ENCODE measurements at regions not wholly inside any gene's neighbourhood (a gene's known extent, or its start where the extent isn't known, plus 50 kb on each side); places are given as distances from the start of the nearest gene placed in this dataset.
"Not testable (repeated sequence)": the region's sequence is repeated elsewhere in the genome, so short reads cannot be mapped to it uniquely, and the experiment has no call there.

DNA sequence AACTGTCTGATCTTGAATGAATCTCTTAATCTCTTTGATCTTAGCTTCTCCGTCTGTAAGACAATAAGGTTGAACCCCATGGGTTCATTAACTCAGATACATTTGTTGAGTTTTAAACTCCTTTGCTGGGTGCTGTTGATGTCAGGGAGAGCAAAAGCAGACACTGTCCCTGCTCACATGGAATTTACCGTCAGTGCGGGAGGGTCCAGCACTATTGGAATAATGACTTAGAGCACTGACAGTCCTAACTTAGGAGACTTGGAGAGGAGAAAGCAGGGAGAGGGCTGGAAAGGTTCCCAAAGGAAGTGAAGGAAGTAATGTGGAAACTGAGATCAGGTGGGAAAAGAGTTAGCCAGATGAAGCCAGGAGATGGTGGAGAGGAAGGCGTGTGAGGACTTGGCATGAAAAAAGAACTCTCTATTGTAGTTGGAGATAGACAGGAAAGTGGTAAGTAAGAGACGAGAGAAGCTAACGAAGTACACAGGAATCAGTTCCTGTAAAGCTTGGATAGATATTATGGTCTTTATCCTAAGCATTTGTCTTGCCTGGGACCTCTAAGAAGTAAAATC lies 141.4 kb upstream of the SERTAD2 start:
- ATAC-seq: no peak
- DNase-seq: no peak

DNA sequence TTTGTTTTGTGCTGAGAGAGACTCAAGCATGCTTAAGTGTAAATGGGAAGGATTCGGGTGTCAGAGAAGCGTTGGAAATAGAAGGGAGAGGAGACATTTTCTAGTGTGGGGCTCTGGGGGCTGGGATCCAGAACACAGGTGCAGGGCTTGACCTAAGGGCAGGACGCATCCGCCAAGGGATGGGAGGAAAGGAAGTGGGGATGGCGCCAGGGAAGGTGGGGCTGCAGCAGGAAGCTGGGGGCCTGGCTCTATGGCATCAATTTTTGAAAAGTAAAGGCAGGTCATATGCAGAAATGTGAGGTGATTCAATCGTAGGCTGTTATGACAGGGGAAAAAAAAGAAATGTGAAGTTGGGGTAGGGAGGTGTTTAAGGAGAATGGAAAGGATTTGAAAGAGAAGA lies 143.2 kb upstream of the SERTAD2 start:
- DNase-seq (no peak), ATAC-seq (no peak)

DNA sequence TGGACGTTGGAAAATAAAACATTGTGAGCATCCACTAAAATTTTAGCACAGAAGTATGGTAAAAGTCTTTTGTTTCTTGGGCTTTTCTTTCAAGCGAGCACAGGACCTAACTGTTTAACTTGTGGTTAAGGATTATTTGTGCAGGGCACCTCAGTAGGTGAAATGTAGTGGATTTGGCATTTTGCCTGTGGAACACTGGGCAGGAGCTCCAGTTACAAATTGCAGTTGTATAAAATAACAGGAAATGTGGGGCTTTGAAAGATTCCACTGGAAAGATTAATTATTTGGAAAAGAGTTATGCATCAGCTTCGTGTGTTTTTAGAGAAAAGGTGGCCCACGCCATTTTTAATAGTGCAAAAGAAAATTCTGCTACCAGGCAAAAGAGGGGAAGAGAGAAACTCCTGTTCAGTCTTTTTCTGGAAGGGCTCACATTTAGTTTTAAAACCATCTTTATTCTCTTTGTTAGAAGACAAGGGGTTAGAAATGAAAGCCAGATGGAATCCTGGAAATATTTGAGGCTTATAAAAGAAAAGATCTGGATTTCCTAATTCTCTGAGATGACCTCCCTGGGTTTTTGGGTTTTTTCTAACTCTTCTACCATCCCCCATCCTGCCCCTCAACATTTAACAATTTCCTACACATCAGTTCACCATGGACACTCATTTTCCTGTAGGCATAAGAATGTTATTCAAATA lies 144.3 kb upstream of the SERTAD2 start:
- DNase-seq: no peak
- ATAC-seq: no peak

DNA sequence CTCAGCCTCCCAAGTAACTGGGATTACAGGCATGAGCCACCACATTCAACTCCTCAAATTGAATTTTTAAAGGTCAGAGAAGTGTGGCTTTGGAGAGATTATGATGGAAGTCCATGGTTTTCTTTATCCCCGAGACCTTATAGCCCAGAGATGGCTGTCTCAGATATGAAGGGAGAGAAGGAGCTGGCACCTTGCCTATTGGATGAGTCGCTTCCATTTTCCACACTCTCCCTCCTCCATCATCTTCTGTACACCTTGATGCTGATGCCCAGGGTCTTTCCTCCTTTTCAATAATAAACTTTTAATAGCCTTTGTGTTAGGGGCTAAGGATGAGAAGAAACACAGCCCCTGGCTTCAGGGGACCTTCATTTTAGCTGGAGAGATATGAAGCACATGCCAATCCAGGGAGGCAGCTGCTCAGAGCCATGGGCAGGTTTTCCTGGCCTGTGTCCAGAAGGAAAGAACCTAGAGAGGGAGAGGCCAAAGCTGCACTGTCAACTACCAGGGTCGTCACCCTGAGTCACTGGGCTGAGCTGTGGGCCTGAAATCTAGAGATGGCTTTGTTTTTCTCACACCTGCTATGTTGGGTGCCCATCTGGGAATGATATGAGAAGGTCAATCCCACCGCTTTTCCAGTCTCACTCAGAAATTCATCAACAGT lies 146.0 kb upstream of the SERTAD2 start:
- no peak for ATAC-seq

DNA sequence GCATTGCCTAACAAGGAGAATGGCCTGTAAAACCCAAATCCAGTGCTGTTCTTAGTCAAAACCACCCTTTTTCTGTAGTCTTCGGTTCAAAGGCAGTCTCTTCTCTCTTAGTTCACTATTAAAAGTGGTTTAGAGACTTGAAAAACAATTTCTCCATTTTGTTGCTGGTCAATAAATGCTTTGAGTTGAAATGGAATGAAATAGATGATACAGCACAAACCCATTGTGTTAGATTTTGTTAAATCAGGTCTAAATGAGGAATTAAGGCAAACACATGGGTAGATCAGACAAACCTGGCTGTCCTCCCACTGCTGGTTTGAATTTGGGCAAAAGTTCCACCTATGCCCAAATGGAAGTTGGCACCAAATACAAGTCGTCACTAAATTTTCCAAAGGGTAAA lies 150.1 kb upstream of the SERTAD2 start:
- DNase-seq: no peak
- ATAC-seq: no peak

More for the DNA sequence above, 146.0 kb upstream of the SERTAD2 start:
- DNase-seq: no peak

DNA sequence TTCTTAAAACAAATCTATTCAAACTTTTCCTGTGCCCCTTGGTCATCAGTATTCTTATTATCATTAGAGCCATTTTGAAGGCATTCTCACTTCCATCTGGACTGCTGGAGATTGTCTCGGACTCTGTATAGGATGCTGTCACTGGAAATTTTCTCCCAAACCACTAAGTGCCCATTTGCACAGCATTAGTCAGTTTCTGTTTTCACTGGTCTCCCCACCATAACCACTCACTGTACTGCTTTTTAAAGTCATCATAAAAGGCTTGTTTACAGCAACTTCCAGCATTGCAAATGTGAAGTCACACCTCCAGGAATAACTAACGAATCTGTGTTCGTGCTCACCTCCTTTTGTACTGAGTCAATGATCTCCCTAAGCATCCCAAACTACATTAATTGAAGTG lies 150.9 kb upstream of the SERTAD2 start:
- DNase-seq (no peak), ATAC-seq (no peak)

DNA sequence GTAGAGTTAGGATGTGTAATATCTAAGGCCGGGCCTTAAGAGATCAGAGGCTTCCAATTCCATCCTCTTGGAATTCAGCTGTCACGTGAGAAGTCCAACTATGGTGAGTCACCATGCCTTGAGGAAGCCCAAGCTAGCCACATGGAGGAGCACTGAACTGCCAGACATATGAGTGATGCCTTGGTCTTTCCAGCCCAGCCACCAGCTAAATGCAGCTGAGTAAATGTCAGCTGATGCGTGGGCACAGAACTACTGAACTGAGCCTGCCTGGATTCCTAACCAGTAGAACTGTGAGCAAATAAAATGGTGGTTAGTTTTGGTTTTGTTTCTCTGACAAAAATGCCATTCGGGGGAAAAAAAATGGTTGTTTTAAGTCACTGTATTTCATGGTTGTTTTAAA lies 153.7 kb upstream of the SERTAD2 start:
- ATAC-seq (peak; percentile 99), DNase-seq (peak; percentile 59)

DNA sequence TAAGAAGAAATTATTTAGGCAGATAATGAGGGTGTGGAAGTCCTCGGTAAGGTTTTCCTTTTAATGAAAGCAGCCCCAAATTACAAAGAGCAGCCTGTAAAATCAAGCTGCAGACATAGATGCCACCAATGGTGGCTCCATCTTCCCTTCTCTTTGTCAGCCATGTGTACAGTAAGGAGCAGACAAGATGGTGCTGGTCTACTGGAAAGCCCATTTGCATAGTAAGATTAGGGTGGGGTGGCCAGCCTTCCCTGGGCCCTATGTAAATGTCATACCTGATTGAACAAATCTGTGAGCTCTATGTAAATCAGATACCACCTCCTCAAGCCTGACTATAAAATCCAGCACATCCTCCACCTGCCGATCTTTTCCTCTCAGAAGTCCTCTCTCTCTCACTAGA lies 154.4 kb upstream of the SERTAD2 start:
- ATAC-seq (no peak), DNase-seq (no peak)

DNA sequence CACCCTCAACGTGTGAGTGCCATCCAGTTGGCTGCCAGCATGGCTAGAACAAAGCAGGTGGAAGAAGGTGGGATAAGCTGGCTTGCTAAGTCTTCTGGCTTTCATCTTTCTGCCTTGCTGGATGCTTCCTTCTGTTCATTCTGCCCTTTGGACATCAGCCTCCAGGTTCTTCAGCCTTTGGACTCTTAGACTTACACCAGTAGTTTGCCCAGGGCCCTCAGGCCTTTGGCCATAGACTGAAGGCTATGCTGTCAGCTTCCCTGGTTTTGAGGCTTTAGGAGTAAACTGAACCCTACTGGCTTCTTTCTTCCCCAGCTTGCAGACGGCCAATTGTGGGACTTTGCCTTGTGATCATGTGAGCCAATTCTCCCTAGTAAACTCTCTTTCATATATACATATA lies 155.0 kb upstream of the SERTAD2 start:
- no peak for ATAC-seq
- DNase-seq: no peak

DNA sequence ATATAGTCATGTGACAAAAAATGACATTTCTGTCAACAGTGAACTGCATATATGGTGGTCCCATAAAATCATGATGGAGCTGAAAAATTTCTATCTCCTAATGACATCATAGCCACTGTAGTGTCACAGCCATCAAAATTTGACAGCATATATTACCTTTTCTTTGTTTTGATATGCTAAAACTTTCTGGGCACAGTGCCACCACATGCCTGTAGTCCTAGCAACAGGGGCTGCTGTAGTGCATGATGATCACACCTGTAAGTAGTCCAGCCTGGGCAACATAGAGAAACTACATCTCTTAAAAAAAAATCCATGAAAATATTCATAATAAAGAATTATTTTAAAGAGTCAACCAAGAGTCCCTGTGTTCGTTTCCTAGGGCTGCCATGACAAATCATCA lies 155.5 kb upstream of the SERTAD2 start:
- DNase-seq (no peak), ATAC-seq (no peak)

DNA sequence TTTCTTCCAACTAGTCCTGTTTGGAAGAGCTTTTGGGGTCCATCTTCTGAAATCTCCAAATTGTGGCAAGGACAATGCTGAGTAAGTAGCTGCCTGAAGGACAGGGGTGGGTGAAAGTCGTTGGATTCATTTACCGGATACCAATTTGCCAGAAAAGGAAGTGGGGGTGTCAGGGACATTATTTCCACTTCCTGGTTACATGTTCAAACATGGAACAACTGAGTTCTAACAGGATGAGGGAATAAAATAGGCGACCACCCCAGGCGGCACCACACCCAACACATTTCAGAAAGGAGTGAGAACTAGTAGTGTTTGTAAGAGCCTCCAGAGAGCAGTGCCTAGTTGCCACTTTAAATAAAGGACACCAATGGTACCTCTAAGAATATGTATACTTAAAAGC lies 158.6 kb upstream of the SERTAD2 start:
- DNase-seq (no peak), ATAC-seq (no peak)

DNA sequence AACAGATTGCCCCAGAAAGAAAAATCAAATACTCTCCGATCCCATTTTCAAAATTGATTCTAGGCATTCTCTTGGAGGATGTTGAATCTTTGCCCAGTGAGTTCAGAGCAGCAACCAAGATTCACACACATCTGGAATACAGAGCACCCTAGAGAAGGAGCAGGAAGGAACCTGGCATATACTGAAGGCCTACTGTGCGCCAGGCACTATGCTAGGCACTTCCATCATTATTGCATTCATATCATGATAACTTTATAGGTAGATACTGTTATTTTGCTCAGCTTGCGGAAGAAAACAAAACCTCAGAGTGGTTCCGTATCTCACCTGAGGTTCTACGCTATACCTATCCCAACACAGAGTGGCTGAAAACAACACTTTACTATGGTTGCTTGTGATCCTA lies 160.3 kb upstream of the SERTAD2 start:
- no peak for ATAC-seq
- DNase-seq: no peak

DNA sequence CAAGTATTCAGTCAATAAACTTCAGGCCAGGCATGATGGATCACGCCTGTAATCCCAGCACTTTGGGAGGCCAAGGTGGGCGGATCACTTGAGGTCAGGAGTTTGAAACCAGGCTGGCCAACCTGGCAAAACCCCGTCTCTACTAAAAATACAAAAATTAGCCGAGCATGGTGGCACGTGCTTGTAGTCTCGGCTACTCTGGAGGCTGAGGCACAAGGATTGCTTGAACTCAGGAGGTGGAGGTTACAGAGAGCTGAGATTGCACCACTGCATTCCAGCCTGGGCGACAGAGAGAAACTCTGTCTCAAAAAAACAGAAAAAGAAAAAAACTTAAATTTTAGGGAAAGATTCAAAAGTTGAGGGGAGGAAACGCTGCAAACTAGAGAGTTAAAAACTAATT lies 162.8 kb upstream of the SERTAD2 start:
- not testable (repeated sequence) for ATAC-seq, DNase-seq

DNA sequence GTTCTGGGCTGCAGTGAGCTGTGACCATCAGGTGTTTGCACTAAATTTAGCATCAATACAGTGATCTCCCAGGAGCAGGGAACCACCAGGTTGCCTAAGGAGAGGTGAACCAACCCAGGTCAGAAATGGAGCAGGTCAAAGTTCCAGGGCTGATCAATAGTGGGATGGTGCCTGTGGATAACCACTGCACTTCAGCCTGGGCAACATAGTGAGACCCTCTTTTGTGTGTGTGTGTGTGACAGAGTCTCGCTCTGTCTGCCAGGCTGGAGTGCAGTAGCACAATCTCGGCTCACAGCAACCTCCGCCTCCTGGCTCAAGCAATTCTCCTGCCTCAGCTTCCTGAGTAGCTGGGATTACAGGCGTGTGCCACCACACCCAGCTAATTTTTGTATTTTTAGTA lies 163.7 kb upstream of the SERTAD2 start:
- ATAC-seq (no peak), DNase-seq (no peak)

DNA sequence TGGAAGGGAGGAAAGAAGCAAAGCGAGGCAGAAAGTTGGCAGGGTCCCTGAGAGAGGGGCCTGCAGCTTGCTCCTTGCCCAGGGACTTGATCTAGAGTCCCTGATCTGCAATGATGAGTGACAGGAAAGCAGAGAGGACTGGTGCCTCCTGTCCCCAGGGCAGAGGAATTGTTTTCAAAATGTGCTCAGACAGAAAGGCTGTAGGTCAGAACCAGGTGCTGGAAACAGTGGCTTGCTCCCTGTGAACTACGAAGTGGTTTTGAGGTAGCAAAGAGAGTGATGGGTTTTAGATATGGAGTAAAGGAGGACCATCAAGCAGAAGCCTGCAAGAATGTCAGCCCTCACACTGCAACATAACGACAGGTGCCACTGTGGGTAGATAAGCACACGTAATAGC lies 164.9 kb upstream of the SERTAD2 start:
- ATAC-seq (no peak), DNase-seq (no peak)

DNA sequence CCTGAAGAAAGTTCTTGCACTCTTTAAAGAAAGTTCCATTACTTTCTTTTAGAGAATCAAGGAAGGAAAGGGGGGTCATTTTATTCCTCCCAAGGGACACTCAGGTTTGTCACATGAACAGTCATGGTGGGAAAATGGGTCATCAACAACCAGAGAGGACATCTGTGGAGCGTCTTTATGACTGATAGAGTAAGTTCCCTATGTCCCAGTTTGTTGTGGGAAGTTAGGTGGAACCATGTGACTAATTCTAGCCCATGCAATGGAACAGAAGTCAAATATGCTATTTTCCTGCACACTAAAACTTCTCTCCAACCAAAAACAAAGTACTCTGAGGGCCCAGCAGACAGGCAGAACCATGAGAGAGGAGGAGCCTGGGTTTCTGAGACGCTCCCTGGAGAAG lies 165.6 kb upstream of the SERTAD2 start:
- peak; percentile 34 for ATAC-seq
- DNase-seq: no peak

DNA sequence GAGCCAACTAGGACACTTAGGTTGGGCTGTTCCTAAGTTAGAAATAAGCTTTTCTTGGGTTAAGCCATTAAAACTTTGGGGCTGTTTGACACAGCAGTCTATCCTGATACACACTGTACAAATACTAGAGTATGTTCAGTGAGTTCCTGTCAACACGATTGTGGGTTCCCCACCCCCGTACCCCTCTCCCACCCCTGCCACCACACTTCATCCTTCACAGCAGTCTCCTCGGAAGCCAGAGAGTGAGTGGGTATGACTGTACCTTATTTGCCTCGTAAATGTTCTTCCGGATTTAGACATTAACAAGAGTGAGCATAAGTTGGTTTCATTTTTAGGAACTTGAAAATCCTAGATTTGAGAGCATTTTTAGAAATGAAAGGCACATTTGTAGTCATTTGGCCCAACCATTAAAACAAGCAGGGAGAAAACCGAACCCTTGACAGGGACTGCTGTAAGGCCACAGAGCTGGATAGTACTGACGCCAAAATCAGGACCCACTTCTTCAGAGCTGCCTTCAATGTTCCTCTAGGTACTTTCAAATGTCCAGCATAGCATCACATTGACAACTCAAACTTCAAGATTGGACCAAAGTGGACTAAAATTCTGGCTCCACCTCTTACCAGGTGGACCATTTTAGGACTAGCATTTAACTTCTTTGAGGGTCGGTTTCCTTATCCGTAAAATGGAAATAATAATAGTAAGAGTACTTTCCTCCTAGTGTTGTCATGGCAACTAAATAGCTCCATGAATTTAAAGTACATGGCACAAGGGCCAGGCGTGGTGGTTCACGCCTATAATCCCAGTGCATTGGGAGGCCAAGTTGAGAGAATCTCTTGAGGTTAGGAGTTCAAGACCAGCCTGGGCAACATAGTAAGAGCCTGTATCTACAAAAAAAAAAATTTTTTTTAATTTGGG lies 166.3 kb upstream of the SERTAD2 start:
- peak; percentile 88 for ATAC-seq
- peak; percentile 43 for DNase-seq

DNA sequence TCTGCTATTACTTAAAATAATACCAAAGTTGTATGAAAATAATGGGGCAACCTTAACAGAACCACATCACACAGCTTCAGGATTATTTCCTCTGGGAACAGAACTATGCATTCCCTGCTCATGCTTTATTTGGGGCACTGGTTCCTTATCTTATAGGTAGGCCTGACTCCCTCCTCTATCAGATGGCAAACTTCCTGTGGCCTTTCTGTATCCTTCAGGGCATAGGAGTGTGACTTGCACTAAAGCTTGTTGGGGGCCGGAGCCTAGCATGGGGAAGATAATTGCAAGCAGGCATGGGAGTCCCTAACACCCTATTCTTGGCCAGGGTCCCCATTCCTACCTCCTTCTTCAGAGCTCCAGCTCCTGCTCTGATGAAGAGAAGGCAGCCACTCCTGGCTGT lies 167.2 kb upstream of the SERTAD2 start:
- no peak for DNase-seq
- no peak for ATAC-seq

DNA sequence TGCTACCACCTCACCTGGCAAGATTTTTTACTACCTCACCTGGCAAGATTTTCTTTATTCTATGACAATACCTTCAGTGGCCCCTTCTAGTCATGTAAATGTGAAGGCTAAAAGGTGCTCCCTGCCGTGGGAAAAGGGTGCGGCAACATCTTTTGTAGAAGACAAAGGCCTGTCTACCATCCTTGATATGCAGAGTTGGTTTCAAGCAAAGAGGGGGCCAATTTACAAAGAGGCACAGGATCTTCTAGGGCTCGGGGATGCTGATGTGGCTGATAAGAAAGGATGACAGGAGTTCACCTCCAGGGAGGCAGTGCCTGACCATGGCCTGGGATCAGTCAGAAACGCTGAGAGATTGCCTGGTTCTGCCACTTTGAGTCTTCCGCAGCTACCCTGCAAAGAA lies 165.4 kb upstream of the SLC1A4 start:
- DNase-seq: no peak
- no peak for ATAC-seq

DNA sequence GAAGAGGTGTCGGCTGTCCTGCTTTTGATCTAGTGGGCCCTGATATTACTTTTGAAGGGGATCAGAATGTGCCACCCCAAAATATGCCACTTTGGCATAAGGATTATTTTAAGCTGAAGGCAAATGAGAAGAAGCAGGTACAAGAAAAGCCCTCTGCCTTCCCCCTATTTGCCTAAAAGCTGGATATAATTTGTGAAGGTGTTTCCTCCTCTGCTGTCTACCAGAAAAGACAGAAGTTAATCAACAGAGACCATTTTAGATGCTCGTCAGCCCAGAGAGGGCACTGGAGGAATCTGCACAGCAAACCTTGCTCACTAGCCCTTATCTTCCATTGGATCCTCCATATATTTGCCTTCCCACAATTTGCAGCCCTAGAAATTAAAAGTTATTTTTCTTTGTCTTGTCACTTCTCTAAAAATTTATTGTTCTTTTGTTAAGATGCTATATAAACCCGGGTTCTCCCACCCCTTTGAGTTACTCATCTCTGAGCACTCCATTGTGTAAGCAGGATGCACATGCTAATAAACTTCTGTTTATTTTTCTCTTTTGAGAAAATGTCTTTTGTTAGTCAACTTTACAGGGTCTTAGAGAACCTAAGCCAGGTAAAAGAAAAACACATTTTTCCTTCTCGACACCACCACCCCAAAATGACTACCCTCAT lies 163.2 kb upstream of the SLC1A4 start:
- DNase-seq (no peak), ATAC-seq (no peak)

DNA sequence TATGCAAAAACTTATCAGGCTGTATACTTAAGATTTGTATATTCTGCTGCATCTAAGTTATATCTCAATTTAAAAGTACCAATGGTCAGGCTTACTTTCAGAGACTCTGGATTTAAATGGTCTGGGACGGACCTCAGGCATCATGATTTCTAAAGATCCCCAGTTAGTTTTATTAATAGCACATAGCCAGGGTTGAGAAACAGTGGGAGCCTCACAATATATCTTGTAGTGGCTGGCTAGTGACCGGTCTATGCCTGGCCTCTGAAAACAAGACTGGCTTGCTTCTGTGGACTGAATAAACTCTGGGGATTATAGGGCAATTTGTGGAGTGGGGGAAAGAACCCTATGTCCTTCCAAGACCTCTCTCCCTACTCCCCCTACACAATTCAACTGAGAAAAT lies 162.5 kb upstream of the SLC1A4 start:
- DNase-seq: no peak
- no peak for ATAC-seq

DNA sequence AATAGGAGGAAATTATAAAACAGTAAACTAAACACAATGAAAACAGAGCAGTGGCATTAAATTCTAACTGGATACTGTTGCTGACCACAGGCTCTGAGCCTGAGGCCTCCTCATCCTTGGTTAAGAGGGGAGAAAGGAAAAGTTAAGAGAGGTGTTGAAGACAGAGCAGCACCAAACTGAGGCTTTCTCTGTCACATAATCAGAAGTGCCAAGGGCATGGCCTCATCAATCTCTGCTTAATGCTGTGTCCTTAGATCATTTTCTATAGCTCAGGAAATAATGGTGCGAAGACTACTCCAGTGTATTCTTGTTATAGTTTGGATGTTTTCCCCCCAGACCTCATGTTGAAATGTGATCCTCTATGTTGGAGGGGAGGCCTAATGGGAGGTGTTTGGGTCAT lies 160.9 kb upstream of the SLC1A4 start:
- no peak for ATAC-seq
- DNase-seq: no peak

Data from stimulated activated naive CD8-positive, alpha-beta T cell treated with anti-CD3 and anti-CD28 coated beads, Interleukin-15, Interleukin-2, amounts not matched to agents 100 U/mL and 50 U/mL, for 24 hours (primary cell).